GM13977 (cell line): ENCODE measurements at regions not wholly inside any gene's neighbourhood (a gene's known extent, or its start where the extent isn't known, plus 50 kb on each side); places are given as distances from the start of the nearest gene placed in this dataset.

Experiments used
- DNase-seq: peaks from one replicate; pipeline ENCODE4 v3.0.0; 2012; ENCODE audit warnings: low spot score
- CTCF ChIP-seq: IDR thresholded peaks from 2 replicates; pipeline ENCODE4 v1.5.1; 2012; ENCODE audit warnings: mild to moderate bottlenecking, control low read depth; ENCODE audit not compliant: insufficient read depth; ENCODE audit errors: extremely low read depth, missing control alignments
- in situ Hi-C: fragments of 300-500 bp; cut with MboI; formaldehyde crosslinking; loops from one replicate; pipeline ENCODE4 v1.12.0; 2022; ENCODE audit warnings: low sequenced_read_pairs, low pct_unique_long_range_greater_than_20kb, mixed read lengths, inconsistent platforms; ENCODE audit not compliant: unreplicated experiment

GRCh38 chr9:86634501-86634900 lies 280.3 kb upstream of the TUT7 start:
- no peak for TF ChIP-seq CTCF
- no peak for DNase-seq
- in situ Hi-C loops = loop anchor here (25.0 kb wide), 1 partner anchor 678 kb away; no protein-coding TSS in a partner anchor

- in situ Hi-C loops = loop anchor here (25.0 kb wide), 1 partner anchor 678 kb away; no protein-coding TSS in a partner anchor
- no peak for TF ChIP-seq CTCF
- no peak for DNase-seq
These were observed 279.7 kb upstream of the TUT7 start for GRCh38 chr9:86633945-86634344.

- no peak for DNase-seq
- TF ChIP-seq CTCF = no peak
- in situ Hi-C loops = loop anchor here (25.0 kb wide), 1 partner anchor 680 kb away; no protein-coding TSS in a partner anchor
These were observed 278.3 kb upstream of the TUT7 start for GRCh38 chr9:86632537-86632936.

GRCh38 chr9:86629530-86629929 lies 275.3 kb upstream of the TUT7 start:
- in situ Hi-C loops = loop anchor here (25.0 kb wide), 1 partner anchor 683 kb away; no protein-coding TSS in a partner anchor
- no peak for DNase-seq
- TF ChIP-seq CTCF = no peak

- TF ChIP-seq CTCF = no peak
- in situ Hi-C loops = loop anchor here (25.0 kb wide), 1 partner anchor 685 kb away; no protein-coding TSS in a partner anchor
- no peak for DNase-seq
These were observed 272.6 kb upstream of the TUT7 start for GRCh38 chr9:86626802-86627201.

- in situ Hi-C loops = loop anchor here (25.0 kb wide), 1 partner anchor 688 kb away; no protein-coding TSS in a partner anchor
- no peak for TF ChIP-seq CTCF
- DNase-seq = no peak
These were observed 270.4 kb upstream of the TUT7 start for GRCh38 chr9:86624630-86625029.
